A673 (cell line): ENCODE measurements at regions not wholly inside any gene's neighbourhood (a gene's known extent, or its start where the extent isn't known, plus 50 kb on each side); places are given as distances from the start of the nearest gene placed in this dataset.
"Not testable (repeated sequence)": the region's sequence is repeated elsewhere in the genome, so short reads cannot be mapped to it uniquely, and the experiment has no call there.

ENCODE experiments used
- BruUV-seq: library from RNA; stranded (reverse); fragments of 400-500 nt; replicated peaks from 2 replicates; lab custom pipeline; 2021; lab: Mats Ljungman, UMichigan
- CTCF ChIA-PET: fragments of 300-600 bp; sonication (Branson Sonifier 250); formaldehyde crosslinking; loops from one replicate; lab custom pipeline; 2022; ENCODE audit warnings: antibody characterized with exemption; lab: Charles Lee
- POLR2A ChIA-PET: fragments of 300-600 bp; sonication (Branson Sonifier 250); formaldehyde crosslinking; loops from one replicate; lab custom pipeline; 2022; ENCODE audit warnings: antibody characterized with exemption; ENCODE audit not compliant: low non-redundant PET; lab: Charles Lee
- DNase-seq: peaks from one replicate; pipeline ENCODE4 v3.0.0-alpha.2; 2015; ENCODE audit warnings: low spot score
- H3K27ac ChIP-seq: fragments of 200-600 bp; sonication (generic); 2 replicates; pipeline ENCODE4 v1.5.1; 2016; ENCODE audit warnings: mixed run types, low read depth, mild to moderate bottlenecking, mixed read lengths, antibody characterized with exemption, low read length; ENCODE audit not compliant: poor library complexity, severe bottlenecking
- H3K27me3 ChIP-seq: fragments of 200-600 bp; sonication (generic); replicated peaks from 2 replicates; pipeline ENCODE4 v1.6.1; 2017; ENCODE audit warnings: mixed run types, low read depth, mild to moderate bottlenecking, mixed read lengths, antibody characterized with exemption, low read length; ENCODE audit not compliant: insufficient read depth, poor library complexity
- H3K36me3 ChIP-seq: fragments of 200-600 bp; sonication (generic); 2 replicates; pipeline ENCODE4 v1.6.1; 2016; ENCODE audit warnings: mixed run types, mild to moderate bottlenecking, mixed read lengths, antibody characterized with exemption, low read length; ENCODE audit not compliant: insufficient read depth, poor library complexity, severe bottlenecking
- H3K4me1 ChIP-seq: fragments of 200-600 bp; sonication (generic); 2 replicates; pipeline ENCODE4 v1.6.1; 2017; ENCODE audit warnings: mixed run types, mild to moderate bottlenecking, mixed read lengths, antibody characterized with exemption, low read length; ENCODE audit not compliant: insufficient read depth, poor library complexity, severe bottlenecking
- H3K4me3 ChIP-seq: fragments of 200-600 bp; sonication (generic); 2 replicates; pipeline ENCODE4 v1.5.1; 2016; ENCODE audit warnings: low read depth, mixed run types, mild to moderate bottlenecking, mixed read lengths, low read length; ENCODE audit not compliant: poor library complexity, severe bottlenecking
- H3K9me3 ChIP-seq: fragments of 200-600 bp; sonication (generic); 2 replicates; pipeline ENCODE4 v1.6.1; 2016; ENCODE audit warnings: mixed run types, low read depth, mild to moderate bottlenecking, mixed read lengths, antibody characterized with exemption, low read length; ENCODE audit not compliant: poor library complexity, severe bottlenecking
- CTCF ChIP-seq: fragments of 300-800, 200-600 bp; sonication (generic); conservative IDR thresholded peaks from 2 replicates; pipeline ENCODE4 v1.5.1; 2017; ENCODE audit warnings: low read depth, mild to moderate bottlenecking, antibody characterized with exemption, low read length, moderate library complexity, mixed read lengths
- EZH2 ChIP-seq: fragments of 200-600 bp; sonication (generic); IDR thresholded peaks from 2 replicates; pipeline ENCODE4 v1.6.1; 2017; ENCODE audit warnings: borderline replicate concordance, low read depth, mild to moderate bottlenecking, mixed read lengths, antibody characterized with exemption, low read length; ENCODE audit not compliant: poor library complexity, severe bottlenecking
- intact Hi-C: fragments of 100-400 bp; cut with micrococcal nuclease; formaldehyde crosslinking; loops from one replicate; pipeline ENCODE4 v1.10.0; 2022; ENCODE audit not compliant: unreplicated experiment

- BruUV-seq: no TSS peak
- CTCF ChIA-PET: no interaction called here
- DNase-seq: no peak
- H3K4me3 ChIP-seq: no peak overlapping the region
- intact Hi-C loops: no loop called here
- no peaks in the 10 kb centered on the region for H3K9me3 ChIP-seq
- no peaks in the 10 kb centered on the region for H3K36me3 ChIP-seq
- POLR2A ChIA-PET: no interaction called here
- TF ChIP-seq CTCF: no peak
- TF ChIP-seq EZH2: no peak
- H3K27me3 ChIP-seq: peaks cover 30% of the 10 kb centered on the region
- no peaks in the 10 kb centered on the region for H3K4me1 ChIP-seq
- no peak overlapping the region for H3K27ac ChIP-seq
These were observed 296.6 kb upstream of the GRAMD2B start for GRCh38 chr5:126126574-126126973.

GRCh38 chr5:126127371-126127770, 295.8 kb upstream of the GRAMD2B start:
- CTCF ChIA-PET: not testable (repeated sequence)

GRCh38 chr5:126129431-126129830, 293.8 kb upstream of the GRAMD2B start:
- H3K9me3 ChIP-seq: no peaks in the 10 kb centered on the region
- H3K27ac ChIP-seq: no peak overlapping the region
- peaks cover 13% of the 10 kb centered on the region for H3K27me3 ChIP-seq
- no peaks in the 10 kb centered on the region for H3K36me3 ChIP-seq
- POLR2A ChIA-PET: no interaction called here
- H3K4me1 ChIP-seq: no peaks in the 10 kb centered on the region
- H3K4me3 ChIP-seq: no peak overlapping the region
- no peak for TF ChIP-seq CTCF
- no peak for TF ChIP-seq EZH2
- no peak for DNase-seq
- intact Hi-C loops: no loop called here
- CTCF ChIA-PET: no interaction called here
- BruUV-seq: no TSS peak

More at GRCh38 chr5:126127371-126127770, 295.8 kb upstream of the GRAMD2B start:
- H3K9me3 ChIP-seq, H3K36me3 ChIP-seq, H3K4me1 ChIP-seq, BruUV-seq, POLR2A ChIA-PET, H3K27ac ChIP-seq, DNase-seq, intact Hi-C loops, H3K4me3 ChIP-seq: not testable (repeated sequence)
- H3K27me3 ChIP-seq: peaks cover 25% of the 10 kb centered on the region

GRCh38 chr5:126133424-126133823, 289.8 kb upstream of the GRAMD2B start:
- TF ChIP-seq CTCF (no peak), EZH2 (no peak)
- no peak for DNase-seq
- Histone ChIP-seq H3K9me3 (no peaks in the 10 kb centered on the region), H3K4me1 (no peaks in the 10 kb centered on the region), H3K27ac (no peak overlapping the region), H3K4me3 (no peak overlapping the region), H3K36me3 (no peaks in the 10 kb centered on the region), H3K27me3 (no peaks in the 10 kb centered on the region)
- no TSS peak for BruUV-seq
- CTCF ChIA-PET: no interaction called here
- POLR2A ChIA-PET: no interaction called here
- intact Hi-C loops: no loop called here
